ENCODE measurements at regions not wholly inside any gene's neighbourhood (a gene's known extent, or its start where the extent isn't known, plus 50 kb on each side); places are given as distances from the start of the nearest gene placed in this dataset.

- no peaks in the 10 kb centered on the region for H3K36me3 Mint-ChIP-seq
- no peaks in the 10 kb centered on the region for H3K27me3 Mint-ChIP-seq
- H3K4me3 Mint-ChIP-seq: no peak overlapping the region
- peaks cover 0 to 3% of the 10 kb centered on the region in 2 donors for H3K4me1 Mint-ChIP-seq (ENCODE audit: low read depth in 2 of 2)
- no peak for DNase-seq (ENCODE audit: low spot score)
- no peaks in the 10 kb centered on the region for H3K9me3 Mint-ChIP-seq
- H3K27ac Mint-ChIP-seq: no peak overlapping the region
- no peak for ATAC-seq
Measured at GRCh38 chr20:62539198-62540045, 63.6 kb upstream of the GATA5 start.

- no peak for ATAC-seq
- no peak overlapping the region for H3K4me3 Mint-ChIP-seq
- no peaks in the 10 kb centered on the region for H3K36me3 Mint-ChIP-seq
- peaks cover 0 to 3% of the 10 kb centered on the region in 2 donors for H3K4me1 Mint-ChIP-seq (ENCODE audit: low read depth in 2 of 2)
- H3K27ac Mint-ChIP-seq: no peak overlapping the region
- DNase-seq (ENCODE audit: low spot score): no peak
- no peaks in the 10 kb centered on the region for H3K9me3 Mint-ChIP-seq
- no peaks in the 10 kb centered on the region for H3K27me3 Mint-ChIP-seq
Measured at GRCh38 chr20:62540504-62540903, 64.7 kb upstream of the GATA5 start.

GRCh38 chr20:62542862-62543261 lies 67.1 kb upstream of the GATA5 start:
- Mint-ChIP-seq H3K36me3 (no peaks in the 10 kb centered on the region), H3K27me3 (no peaks in the 10 kb centered on the region), H3K4me3 (no peak overlapping the region), H3K27ac (no peak overlapping the region), H3K4me1 (ENCODE audit: low read depth in 2 of 2) (peaks cover 0 to 3% of the 10 kb centered on the region in 2 donors), H3K9me3 (no peaks in the 10 kb centered on the region)
- ATAC-seq (no peak), DNase-seq (ENCODE audit: low spot score) (no peak)

- no peak for DNase-seq (ENCODE audit: low spot score)
- no peak for ATAC-seq
- no peaks in the 10 kb centered on the region for H3K36me3 Mint-ChIP-seq
- H3K4me3 Mint-ChIP-seq: no peak overlapping the region
- H3K27ac Mint-ChIP-seq: no peak overlapping the region
- peaks cover 0 to 10% of the 10 kb centered on the region in 2 donors for H3K4me1 Mint-ChIP-seq (ENCODE audit: low read depth in 2 of 2)
- no peaks in the 10 kb centered on the region for H3K9me3 Mint-ChIP-seq
- H3K27me3 Mint-ChIP-seq: no peaks in the 10 kb centered on the region
Measured at GRCh38 chr20:62543470-62544302, 67.9 kb upstream of the GATA5 start.

- DNase-seq (ENCODE audit: low spot score): no peak
- no peak overlapping the region for H3K4me3 Mint-ChIP-seq
- no peak overlapping the region for H3K27ac Mint-ChIP-seq
- ATAC-seq: no peak
- no peaks in the 10 kb centered on the region for H3K9me3 Mint-ChIP-seq
- no peaks in the 10 kb centered on the region for H3K36me3 Mint-ChIP-seq
- H3K4me1 Mint-ChIP-seq (ENCODE audit: low read depth in 2 of 2): peaks cover 0 to 12% of the 10 kb centered on the region in 2 donors
- H3K27me3 Mint-ChIP-seq: peaks cover 0 to 2% of the 10 kb centered on the region in 2 donors
Measured at GRCh38 chr20:62544505-62545055, 68.8 kb upstream of the GATA5 start.

GRCh38 chr20:62545271-62545670 lies 69.5 kb upstream of the GATA5 start:
- DNase-seq (ENCODE audit: low spot score): no peak
- H3K27ac Mint-ChIP-seq: no peak overlapping the region
- no peak for ATAC-seq
- no peaks in the 10 kb centered on the region for H3K9me3 Mint-ChIP-seq
- no peak overlapping the region for H3K4me3 Mint-ChIP-seq
- H3K27me3 Mint-ChIP-seq: peaks cover 1 to 2% of the 10 kb centered on the region in 2 donors
- no peaks in the 10 kb centered on the region for H3K36me3 Mint-ChIP-seq
- H3K4me1 Mint-ChIP-seq (ENCODE audit: low read depth in 2 of 2): peaks cover under 1 to 12% of the 10 kb centered on the region in 2 donors

GRCh38 chr20:62545901-62546525 lies 70.2 kb upstream of the GATA5 start:
- H3K4me3 Mint-ChIP-seq: no peak overlapping the region
- peaks cover 6 to 7% of the 10 kb centered on the region in 2 donors for H3K27me3 Mint-ChIP-seq
- H3K36me3 Mint-ChIP-seq: no peaks in the 10 kb centered on the region
- H3K9me3 Mint-ChIP-seq: no peaks in the 10 kb centered on the region
- no peak overlapping the region for H3K27ac Mint-ChIP-seq
- ATAC-seq (no peak), DNase-seq (ENCODE audit: low spot score) (no peak)
- H3K4me1 Mint-ChIP-seq (ENCODE audit: low read depth in 2 of 2): peaks cover 5 to 15% of the 10 kb centered on the region in 2 donors

- Mint-ChIP-seq H3K9me3 (no peaks in the 10 kb centered on the region), H3K36me3 (no peaks in the 10 kb centered on the region), H3K27ac (no peak overlapping the region), H3K4me3 (no peak overlapping the region), H3K27me3 (peaks cover 6 to 7% of the 10 kb centered on the region in 2 donors), H3K4me1 (ENCODE audit: low read depth in 2 of 2) (peaks cover 5 to 15% of the 10 kb centered on the region in 2 donors)
- ATAC-seq: no peak
- no peak for DNase-seq (ENCODE audit: low spot score)
Measured at GRCh38 chr20:62546606-62547005, 70.8 kb upstream of the GATA5 start.

- no peak overlapping the region for H3K27ac Mint-ChIP-seq
- no peak overlapping the region for H3K4me3 Mint-ChIP-seq
- H3K4me1 Mint-ChIP-seq (ENCODE audit: low read depth in 2 of 2): peaks cover 5 to 15% of the 10 kb centered on the region in 2 donors
- no peaks in the 10 kb centered on the region for H3K36me3 Mint-ChIP-seq
- ATAC-seq: no peak
- H3K27me3 Mint-ChIP-seq: peaks cover 6 to 7% of the 10 kb centered on the region in 2 donors
- H3K9me3 Mint-ChIP-seq: no peaks in the 10 kb centered on the region
- DNase-seq (ENCODE audit: low spot score): no peak
Measured at GRCh38 chr20:62547364-62547763, 71.6 kb upstream of the GATA5 start.

- H3K36me3 Mint-ChIP-seq: no peaks in the 10 kb centered on the region
- H3K4me1 Mint-ChIP-seq (ENCODE audit: low read depth in 2 of 2): peaks cover 5 to 19% of the 10 kb centered on the region in 2 donors
- H3K4me3 Mint-ChIP-seq: no peak overlapping the region
- ATAC-seq (no peak), DNase-seq (ENCODE audit: low spot score) (no peak)
- H3K27ac Mint-ChIP-seq: no peak overlapping the region
- no peaks in the 10 kb centered on the region for H3K9me3 Mint-ChIP-seq
- H3K27me3 Mint-ChIP-seq: peaks cover 9 to 15% of the 10 kb centered on the region in 2 donors
Measured at GRCh38 chr20:62548471-62548870, 72.7 kb upstream of the GATA5 start.

- no peak for ATAC-seq
- Mint-ChIP-seq H3K4me3 (no peak overlapping the region), H3K27ac (no peak overlapping the region)
Measured at GRCh38 chr20:62549029-62549428, 73.2 kb upstream of the GATA5 start.

GRCh38 chr20:62549499-62550086 lies 73.8 kb upstream of the GATA5 start:
- Mint-ChIP-seq H3K27me3 (peaks cover 12 to 15% of the 10 kb centered on the region in 2 donors), H3K4me1 (ENCODE audit: low read depth in 2 of 2) (peaks cover 5 to 15% of the 10 kb centered on the region in 2 donors), H3K4me3 (no peak overlapping the region), H3K36me3 (no peaks in the 10 kb centered on the region), H3K27ac (no peak overlapping the region), H3K9me3 (no peaks in the 10 kb centered on the region)
- ATAC-seq (no peak), DNase-seq (ENCODE audit: low spot score) (no peak)

More at GRCh38 chr20:62549029-62549428, 73.2 kb upstream of the GATA5 start:
- H3K4me1 Mint-ChIP-seq (ENCODE audit: low read depth in 2 of 2): peaks cover 5 to 16% of the 10 kb centered on the region in 2 donors
- DNase-seq (ENCODE audit: low spot score): no peak
- H3K27me3 Mint-ChIP-seq: peaks cover 12 to 15% of the 10 kb centered on the region in 2 donors
- no peaks in the 10 kb centered on the region for H3K9me3 Mint-ChIP-seq
- no peaks in the 10 kb centered on the region for H3K36me3 Mint-ChIP-seq

GRCh38 chr20:62550087-62550632 lies 74.4 kb upstream of the GATA5 start:
- Mint-ChIP-seq H3K36me3 (no peaks in the 10 kb centered on the region), H3K4me1 (ENCODE audit: low read depth in 2 of 2) (peaks cover 5 to 15% of the 10 kb centered on the region in 2 donors), H3K27ac (no peak overlapping the region), H3K27me3 (peaks cover 12 to 15% of the 10 kb centered on the region in 2 donors), H3K9me3 (no peaks in the 10 kb centered on the region), H3K4me3 (peak overlapping the region; percentile 47)
- ATAC-seq: no peak
- DNase-seq (ENCODE audit: low spot score): no peak
